Skeletal muscle cell (primary cell): ENCODE measurements at regions not wholly inside any gene's neighbourhood (a gene's known extent, or its start where the extent isn't known, plus 50 kb on each side); places are given as distances from the start of the nearest gene placed in this dataset.

Experiments
- DNase-seq: peaks from one replicate; pipeline ENCODE4 v3.0.0-alpha.2; 2010; ENCODE audit warnings: low read depth
- H3K4me3 ChIP-seq: 2 replicates; pipeline ENCODE4 v1.5.1; 2011; ENCODE audit warnings: low read depth, mild to moderate bottlenecking, control low read depth, low read length, moderate library complexity

DNA sequence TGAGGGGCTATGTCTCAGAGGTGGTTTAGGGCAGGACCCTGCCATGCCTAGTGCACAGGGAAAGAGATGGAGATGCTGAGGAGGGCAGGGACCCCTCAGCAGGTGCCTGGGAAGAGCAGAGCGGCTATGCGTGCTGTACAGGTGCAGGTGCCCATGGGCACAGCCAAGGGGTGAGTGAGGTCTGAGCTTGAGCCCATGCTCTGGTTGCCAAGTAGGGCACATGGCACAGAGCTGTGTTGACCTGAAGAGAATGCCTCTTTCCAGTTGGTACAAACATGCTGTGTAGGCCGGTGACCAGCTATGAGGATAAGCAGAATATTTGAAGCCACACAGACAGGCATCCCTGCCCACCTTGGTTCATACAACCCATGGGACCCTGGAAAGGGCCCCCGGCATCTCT lies 65.8 kb upstream of the NECTIN1 start:
- no peak overlapping the region for H3K4me3 ChIP-seq
- no peak for DNase-seq

DNA sequence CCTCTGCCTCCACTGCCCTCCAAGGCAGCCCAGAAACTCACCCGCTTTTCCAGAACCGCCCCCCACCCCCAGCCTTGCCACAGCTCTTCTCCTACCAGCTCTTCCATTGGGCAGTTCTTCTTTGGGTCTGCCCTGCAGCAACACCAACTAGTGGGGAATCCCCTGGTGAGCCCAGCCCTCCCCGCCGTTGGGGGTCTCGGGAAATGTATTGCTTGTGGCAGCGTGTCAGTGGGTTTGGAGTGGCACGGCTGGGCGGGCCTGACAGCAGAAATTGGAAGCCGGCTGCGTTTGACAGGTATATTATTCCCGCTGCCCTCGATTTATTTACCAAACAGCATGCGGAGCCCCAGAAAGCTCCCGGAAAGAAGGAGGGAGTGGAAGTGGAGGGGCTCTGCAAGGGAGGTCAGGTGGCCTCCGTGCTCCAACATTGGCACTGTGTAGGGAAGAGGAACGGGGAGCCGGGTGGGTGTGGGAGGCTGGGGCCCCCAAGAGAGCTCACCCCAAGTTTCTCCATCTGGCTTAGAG lies 65.2 kb upstream of the NECTIN1 start:
- no peak overlapping the region for H3K4me3 ChIP-seq
- DNase-seq, result no peak

DNA sequence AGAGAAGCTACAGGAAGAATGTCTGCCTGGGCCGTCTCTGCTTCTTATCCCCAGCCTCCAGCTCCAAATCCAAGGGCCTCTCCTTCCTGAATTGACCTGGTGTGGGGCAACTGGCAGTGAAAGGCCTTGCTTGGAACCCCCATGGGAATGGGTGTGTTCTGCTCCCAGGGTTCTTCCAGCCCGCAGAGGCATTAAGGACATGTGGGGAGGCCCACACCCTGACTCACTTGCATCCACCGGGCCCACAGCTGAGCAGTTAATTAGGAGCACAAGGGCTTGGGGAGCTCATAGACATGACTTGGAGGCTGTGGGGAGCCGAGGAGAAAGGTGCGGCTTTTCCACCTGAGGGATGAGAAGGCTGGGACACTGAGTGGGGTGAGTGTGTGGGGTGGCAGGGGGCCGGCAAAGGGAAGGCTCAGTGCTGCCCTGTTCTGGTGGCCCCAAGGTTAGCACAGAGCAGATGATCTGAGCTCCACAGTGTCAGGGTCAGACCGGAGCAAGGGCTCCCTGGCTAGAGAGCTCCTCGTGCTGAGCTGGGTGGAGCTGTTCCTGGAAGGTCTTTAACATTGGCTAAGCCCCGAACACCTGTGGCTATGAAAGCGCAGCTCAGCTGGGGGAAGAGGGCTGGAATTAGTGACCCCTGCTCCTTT lies 64.5 kb upstream of the NECTIN1 start:
- no peak overlapping the region for H3K4me3 ChIP-seq
- DNase-seq, result no peak

DNA sequence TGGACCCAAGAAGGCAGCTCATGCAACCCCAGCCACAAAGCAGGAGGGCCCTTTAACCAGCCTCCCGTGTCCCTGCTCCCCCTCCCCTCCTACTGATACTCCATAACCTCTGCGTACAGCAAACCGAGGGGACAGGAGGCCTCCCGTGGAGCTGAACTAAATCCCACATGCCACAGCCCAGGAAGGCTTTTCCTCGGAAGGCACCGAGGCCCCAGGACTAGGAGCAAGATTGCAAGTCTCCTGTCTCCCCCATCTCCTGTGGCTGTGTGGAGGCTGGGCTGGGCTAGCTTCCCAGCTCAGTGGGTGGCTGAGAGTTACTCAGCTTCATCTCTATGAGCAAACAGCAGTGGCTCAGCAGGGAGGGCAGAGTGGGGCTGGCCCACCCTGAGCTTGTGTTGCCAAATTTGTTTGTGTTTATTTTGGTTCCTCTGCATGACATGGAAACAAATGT lies 62.7 kb upstream of the NECTIN1 start:
- H3K4me3 ChIP-seq, result no peak overlapping the region
- peak; percentile 23 for DNase-seq

DNA sequence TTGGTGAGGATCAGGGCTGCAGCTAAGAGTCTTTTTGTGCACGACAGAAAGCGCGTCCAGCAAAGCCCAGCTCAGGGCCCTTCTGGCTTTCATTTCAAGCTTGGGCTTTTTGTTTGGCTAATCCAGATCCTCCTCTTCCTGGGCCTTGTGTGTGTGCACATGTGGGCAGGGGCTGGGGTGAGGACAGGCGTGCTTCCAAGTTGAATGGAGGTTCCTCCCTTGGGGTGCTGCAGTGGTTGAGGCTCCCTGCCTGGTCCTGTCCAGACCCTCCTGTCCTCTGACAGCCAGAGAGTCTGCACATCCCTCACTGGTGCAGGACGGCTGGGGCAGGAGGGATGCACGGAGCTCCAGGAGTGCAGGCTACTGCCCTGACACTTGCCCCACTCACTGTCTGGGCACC lies 62.0 kb upstream of the NECTIN1 start:
- H3K4me3 ChIP-seq, result no peak overlapping the region
- no peak for DNase-seq

DNA sequence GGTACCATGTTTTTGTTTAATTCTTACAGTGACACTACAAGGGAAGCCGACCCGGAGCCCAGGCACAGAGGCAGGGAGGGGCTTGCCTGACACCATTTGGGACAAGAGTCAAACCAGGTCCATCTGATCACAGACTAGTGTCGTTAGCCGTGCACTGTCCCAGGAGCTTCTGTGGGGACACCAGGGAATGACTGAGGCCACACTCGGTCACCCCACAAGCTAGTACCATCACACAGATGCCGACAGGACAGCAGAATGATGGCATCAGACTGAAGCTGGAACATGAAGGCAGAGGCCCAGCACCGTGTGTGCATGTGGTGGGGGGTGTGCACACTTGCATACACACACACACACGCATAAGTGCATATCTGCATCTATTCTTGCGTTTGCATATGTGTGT lies 61.5 kb upstream of the NECTIN1 start:
- DNase-seq, result no peak

DNA sequence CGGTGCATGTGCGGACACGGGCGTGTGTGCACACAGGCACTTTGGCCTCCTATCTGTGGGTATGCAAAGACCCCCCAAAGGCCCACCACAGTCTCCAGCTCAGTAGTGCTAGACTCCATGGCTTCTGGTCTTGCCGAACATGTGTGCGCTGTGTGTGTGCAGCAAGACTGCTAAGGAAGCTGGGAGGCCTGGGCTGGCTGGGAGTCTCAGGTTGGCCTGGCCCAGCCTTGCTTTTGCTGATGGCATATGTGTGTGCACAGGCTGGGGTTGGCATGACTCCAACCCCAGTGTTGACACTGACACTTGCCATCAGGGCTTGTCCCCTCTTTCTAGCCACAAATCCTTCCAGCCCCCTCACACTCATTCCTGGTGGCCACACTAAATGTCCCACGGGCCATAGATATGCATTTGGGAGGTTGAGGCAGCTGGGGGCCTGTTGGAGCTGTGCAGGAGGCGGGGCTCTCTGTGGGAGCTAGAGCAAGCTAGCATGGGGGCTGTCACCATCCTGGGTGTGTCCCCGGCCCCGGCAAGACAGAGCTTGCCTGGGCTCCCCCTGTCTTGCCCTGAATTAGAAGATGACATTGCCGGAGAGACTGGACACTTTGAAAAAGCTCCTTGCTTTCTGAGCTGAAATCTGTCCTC lies 60.9 kb upstream of the NECTIN1 start:
- DNase-seq, result no peak
- no peak overlapping the region for H3K4me3 ChIP-seq

More for the DNA sequence above, 61.5 kb upstream of the NECTIN1 start:
- no peak overlapping the region for H3K4me3 ChIP-seq

DNA sequence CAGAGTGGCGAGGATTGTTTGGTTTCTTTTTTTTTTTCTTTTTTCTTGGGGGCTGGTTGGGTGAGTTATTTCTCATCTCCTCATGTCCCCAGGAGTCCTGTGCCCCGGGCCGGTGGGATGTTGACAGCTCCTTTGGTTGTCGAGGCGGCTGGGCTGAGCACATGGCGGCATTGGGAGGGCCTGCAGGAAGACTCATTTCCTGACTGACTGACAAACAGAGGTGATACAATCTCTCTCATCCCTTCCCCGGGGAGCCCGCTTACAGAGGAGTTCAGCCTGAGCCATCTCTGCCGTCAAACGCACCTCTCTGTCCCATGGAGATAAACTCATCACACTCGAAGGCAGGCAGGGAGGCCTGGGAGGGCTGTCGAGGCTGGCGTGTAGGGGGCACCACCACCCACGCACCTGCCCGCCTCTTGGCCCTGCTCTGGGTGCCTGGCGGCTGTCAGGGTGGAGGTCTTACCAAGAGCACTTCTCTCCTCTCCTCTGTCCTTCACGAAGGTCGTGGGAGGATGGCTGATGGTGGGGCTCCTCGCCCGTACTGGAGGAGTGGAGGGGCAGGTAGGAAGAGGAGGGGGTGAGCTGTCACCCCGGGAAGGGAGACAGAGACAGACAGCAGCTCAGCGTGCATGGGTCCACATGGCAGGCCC lies 60.0 kb upstream of the NECTIN1 start:
- H3K4me3 ChIP-seq, result no peak overlapping the region
- no peak for DNase-seq

DNA sequence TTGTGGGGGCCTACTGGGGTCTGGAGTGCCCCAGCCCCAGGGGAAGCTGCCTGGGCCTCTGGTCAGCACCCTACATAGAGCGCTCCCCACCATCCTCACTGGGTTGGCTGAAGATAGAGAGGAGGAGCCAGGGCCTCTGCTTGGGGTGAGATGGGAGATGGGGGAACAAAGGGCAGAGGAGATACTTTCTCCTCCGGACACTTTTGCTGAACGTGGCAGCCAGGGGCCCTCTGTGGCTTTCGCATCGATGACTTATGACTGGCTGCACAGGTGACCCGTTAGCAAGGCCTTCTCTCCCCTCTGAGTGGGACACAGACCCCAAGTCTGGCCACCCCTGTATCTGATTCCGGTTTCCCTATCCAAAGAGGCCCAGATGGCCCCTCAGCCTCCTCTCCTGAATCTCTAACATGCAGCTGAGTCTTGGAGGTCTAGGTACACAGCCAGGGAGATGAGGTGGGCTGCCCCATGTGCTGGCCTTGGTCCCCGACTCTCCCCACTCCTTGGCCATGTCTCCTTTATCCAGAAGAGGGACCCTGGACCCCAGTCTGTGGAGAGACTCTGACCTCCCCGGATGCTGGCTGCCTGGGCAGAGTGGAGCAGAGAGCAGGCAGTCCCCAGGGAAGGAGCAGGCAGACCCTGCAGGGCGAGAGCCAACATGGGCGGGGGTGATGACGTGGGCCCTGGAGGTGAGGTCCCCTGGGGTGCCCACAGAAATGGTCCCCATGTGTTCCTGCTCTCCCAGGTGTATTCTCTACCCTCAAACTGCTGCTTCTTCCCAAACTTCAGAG lies 59.3 kb upstream of the NECTIN1 start:
- DNase-seq, result no peak
- no peak overlapping the region for H3K4me3 ChIP-seq

DNA sequence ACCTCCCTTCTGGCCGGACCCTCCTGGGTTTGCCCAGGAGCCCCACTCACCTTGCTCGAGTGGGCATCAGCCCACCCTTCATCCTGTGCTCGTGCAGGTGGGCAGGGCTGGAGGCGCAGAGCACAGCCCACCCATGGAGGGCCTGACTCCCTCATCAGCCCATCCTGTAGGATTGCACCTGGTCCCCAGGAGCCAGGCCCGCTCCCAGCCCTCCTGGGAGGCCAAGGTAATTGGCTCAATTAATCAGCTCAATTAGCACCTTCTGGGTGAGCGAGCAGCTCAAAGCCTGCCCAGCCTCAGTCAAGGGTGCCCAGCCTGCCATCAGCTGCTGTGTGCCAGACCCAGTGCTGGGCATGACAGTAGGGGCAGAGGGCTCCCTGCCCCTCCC lies 58.1 kb upstream of the NECTIN1 start:
- DNase-seq, result no peak

DNA sequence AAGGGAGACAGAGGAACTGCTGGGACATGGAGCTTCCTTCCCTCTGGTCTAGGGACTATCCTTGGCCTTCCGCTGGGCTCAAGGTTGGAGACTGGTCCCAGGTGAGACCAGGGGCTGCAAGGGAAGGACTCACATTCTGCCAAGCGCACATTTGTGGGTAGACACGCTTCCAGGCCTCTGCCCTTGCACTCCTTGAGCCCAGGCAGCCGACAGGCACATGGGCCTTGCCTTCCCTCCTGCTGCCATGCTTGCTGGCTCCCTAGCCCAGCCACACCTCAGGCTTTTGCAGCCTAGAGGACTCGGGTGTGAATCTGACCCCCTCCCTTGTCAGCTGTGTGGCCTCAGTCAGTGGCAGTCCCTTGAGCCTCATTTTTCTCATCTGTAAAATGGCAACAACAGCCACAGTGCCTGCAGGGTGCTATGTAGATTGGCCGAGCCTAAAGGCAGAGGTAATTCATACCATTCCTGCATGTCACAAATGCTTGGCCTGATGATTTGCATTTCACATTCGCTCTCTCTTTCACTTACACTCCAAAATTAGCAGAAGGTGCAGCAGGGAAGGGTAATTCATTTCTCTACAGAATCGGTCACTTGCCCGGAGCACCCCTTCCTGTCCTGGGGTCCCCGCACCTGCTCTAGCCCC lies 57.6 kb upstream of the NECTIN1 start:
- H3K4me3 ChIP-seq, result no peak overlapping the region
- no peak for DNase-seq

More for the DNA sequence above, 58.1 kb upstream of the NECTIN1 start:
- H3K4me3 ChIP-seq, result no peak overlapping the region

DNA sequence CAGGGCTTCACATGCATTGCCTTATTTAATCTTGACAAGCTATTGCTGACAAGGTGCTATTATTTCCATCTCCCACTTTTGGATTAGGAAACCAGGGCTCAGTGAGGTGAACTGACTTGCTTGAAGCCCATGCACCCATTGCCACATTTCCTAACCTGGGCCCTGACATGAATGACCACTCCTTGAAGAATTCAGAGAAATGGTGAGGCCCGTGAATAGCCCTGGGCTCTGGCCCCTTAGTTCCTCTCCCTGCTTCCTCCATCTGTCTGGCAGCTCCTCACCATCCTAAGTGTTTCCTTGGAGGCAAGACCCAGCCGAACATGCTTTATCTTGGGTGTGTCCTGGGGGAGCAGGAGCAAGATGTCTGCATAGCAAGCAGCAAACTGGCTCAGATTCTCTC lies 56.1 kb upstream of the NECTIN1 start:
- no peak for DNase-seq
- no peak overlapping the region for H3K4me3 ChIP-seq

DNA sequence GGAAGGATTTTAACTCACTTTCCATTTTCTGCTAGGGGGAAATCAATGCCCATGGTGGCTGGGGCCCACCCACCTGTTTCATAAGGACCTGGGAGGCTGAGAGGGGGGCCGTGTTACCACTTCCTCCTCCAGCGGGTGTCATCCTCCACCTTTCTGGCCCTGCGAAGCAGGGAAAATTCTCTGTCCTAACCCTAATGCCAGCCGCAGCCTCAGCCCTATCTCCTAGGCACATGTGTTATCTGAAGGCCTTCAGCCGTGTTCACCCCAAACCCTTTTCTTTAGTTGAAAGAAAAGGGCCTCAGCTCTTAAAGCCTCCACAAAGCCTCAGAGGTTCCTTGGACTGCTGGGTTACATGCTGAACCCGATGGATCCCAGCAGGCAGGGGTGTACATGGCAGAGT lies 55.4 kb upstream of the NECTIN1 start:
- no peak for DNase-seq

DNA sequence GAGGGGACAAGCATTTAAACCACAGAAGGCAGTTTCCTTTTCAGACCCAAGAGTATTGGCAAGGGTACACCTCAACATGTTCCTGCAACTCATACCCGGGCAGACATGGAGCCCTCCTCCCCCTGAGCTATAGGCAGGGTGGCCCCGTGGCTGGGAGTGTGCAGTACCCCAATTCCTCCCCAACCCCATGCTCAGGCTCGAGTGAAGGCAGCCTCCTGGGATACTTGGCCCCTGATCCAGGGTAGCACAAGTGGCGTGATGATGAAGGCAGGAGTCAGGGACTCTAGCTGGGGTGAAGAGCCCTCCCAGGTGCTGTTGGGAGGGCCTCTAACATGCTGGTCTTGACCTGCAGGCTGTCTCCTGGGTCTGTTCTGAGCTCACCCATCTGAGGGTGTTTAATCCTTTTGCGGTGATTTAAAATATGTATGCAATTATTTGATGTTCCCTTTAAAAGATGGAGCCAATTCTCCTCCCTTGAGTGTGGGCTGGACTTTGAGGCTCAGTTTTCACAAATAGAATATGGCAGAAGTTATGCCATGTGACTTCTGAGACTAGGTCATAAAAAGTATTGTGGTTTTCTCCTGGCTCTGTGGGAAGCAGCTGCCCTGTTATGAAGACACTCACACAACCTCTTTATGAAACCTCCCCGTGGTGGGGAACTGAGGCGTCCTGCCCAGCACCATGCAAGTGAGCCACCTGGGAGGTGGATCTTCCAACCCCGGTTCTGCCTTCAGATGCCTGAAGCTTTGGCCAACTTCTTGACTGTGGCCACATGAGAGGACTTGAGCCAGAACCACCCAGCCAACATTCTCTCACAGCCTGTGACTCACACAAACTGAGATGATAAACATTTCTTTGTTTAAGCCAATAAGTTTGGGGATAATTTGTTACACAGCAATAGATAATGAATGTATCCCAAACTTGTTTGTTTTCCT lies 54.7 kb upstream of the NECTIN1 start:
- no peak overlapping the region for H3K4me3 ChIP-seq
- DNase-seq, result no peak

More for the DNA sequence above, 55.4 kb upstream of the NECTIN1 start:
- no peak overlapping the region for H3K4me3 ChIP-seq

DNA sequence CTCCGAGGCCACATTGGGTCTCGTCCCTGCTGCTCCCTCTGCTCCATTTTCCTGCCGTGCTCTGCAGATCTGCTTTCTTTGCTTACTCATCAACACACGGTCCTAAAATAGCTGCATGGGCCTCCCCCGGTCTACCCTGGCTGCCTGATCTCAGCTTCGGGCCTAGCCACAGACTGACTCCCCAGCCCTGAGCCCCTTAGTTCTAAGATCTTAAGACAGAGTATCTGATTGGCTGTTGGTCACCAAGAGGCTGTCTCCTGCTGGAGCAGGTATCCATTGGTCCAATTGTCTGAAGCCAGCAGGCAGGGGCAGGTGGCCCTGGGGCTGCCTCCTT lies 53.7 kb upstream of the NECTIN1 start:
- no peak overlapping the region for H3K4me3 ChIP-seq
- no peak for DNase-seq

DNA sequence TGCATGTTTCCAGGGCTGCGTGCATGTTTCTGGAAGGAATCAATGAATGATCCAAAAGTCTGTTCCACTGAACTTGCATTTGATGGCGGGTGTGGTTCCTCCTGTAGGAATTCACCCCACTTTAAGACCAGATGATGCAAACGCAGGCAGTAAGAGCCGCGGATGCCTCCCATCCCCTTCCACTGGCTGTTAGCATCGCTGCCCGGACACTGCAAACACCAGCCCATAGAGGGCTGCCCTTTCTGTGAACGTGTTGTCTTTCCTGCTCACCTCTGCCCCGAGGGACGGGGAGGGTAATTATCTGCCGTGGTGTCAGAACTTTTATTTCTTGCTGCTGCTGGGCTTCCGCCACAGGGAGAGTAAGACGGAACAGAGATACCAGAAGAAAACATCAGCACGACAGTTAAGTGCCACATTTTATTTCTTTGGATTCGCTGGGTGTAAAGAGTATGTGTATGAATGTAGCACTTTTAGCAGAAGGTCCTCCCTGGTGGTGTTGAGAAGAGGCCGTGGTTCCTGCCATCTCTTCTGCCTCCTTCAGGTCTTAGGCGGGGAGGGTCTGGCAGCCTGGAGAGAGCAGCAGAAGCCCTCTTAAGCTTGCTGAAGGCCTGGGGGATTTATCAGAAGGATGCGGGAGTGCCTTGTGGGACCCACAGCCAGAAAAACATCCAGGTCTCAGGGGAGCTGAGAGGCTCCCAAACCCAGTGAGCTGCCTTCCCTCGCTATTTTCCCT lies 53.2 kb upstream of the NECTIN1 start:
- no peak for DNase-seq

DNA sequence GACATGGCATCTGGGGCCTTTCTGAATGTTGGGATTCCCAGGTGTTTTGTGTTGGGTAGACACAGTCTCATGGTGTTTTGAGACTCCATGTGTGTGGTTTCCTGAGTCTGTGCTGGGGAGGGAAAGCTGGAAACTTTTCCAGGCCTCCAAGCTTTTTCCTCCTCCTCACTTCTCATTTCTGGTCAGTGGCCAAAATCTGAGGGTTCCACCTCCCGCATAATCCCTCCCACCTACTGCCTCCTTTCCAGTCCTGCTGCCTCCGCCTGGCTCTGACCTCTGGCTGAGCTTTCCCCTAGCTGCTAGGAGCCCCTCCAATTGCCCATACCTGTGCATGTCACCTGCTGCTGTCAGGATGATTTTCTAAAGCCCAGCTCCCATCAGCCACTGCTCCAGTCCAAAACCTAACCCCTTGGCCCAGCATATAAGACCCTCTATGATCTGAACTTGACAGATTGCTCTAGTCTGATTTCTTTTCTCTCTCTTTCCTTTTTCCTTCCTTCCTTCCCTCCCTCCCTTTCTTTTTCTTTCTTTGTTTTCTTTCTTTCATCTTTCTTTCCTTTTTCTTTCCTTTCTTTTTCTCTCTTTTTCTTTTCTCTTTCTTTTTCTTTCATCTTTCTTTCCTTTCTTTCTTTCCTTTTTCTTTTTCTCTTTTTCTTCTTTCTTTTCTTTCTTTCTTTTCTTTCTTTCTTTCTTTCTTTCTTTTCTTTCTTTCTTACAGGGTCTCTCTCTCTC lies 51.4 kb upstream of the NECTIN1 start:
- DNase-seq, result no peak
- no peak overlapping the region for H3K4me3 ChIP-seq

More for the DNA sequence above, 53.2 kb upstream of the NECTIN1 start:
- no peak overlapping the region for H3K4me3 ChIP-seq
